Body of pancreas (tissue), 4 donors: ENCODE measurements at regions not wholly inside any gene's neighbourhood (a gene's known extent, or its start where the extent isn't known, plus 50 kb on each side); places are given as distances from the start of the nearest gene placed in this dataset.

Source experiments
- CTCF ChIP-seq, 7 experiments: fragments of 450-650 bp in 4 of 7; fragments of 200-600 bp in 3 of 7; sonication (generic) in 3 of 7; IDR thresholded peaks; one replicate each; pipeline ENCODE4 v1.5.1; 2016 to 2019; ENCODE audit warnings: antibody characterized with exemption in 7 of 7
- POLR2A ChIP-seq, 3 donors: fragments of 450-650 bp; IDR thresholded peaks; one replicate each; pipeline ENCODE4 v1.6.1; 2016; ENCODE audit warnings: antibody characterized with exemption in 3 of 3, mild to moderate bottlenecking in 2 of 3

- TF ChIP-seq POLR2A (IDR thresholded peaks at IDR 0.05) (no peak), CTCF (IDR thresholded peaks at IDR 0.05) (no peak)
Measured at GRCh38 chr13:111025310-111025709, 89.8 kb upstream of the ARHGEF7 start.
